Cardiac septum (tissue), 1 donor: ENCODE measurements at regions not wholly inside any gene's neighbourhood (a gene's known extent, or its start where the extent isn't known, plus 50 kb on each side); places are given as distances from the start of the nearest gene placed in this dataset.

Experiments
- DNase-seq: peaks from one replicate; pipeline ENCODE4 v3.0.0-alpha.2; 2020; ENCODE audit warnings: low spot score
- intact Hi-C: fragments of 100-400 bp; cut with DNase I; formaldehyde crosslinking; loops from one replicate; pipeline ENCODE4 v1.14.0; 2022
- donor health status: DM: no; HTN: no; CAD: no.

- intact Hi-C loops: no loop called here
Measured at GRCh38 chr16:86389566-86390328, 120.6 kb upstream of the FOXF1 start.

GRCh38 chr16:86390335-86390734 lies 120.0 kb upstream of the FOXF1 start:
- no peak for DNase-seq
- intact Hi-C loops: no loop called here

More at GRCh38 chr16:86389566-86390328, 120.6 kb upstream of the FOXF1 start:
- DNase-seq: no peak

GRCh38 chr16:86391486-86391885 lies 118.8 kb upstream of the FOXF1 start:
- DNase-seq: no peak
- intact Hi-C loops: no loop called here

- intact Hi-C loops: no loop called here
- no peak for DNase-seq
Measured at GRCh38 chr16:86391984-86392383, 118.3 kb upstream of the FOXF1 start.

GRCh38 chr16:86392436-86393152 lies 117.7 kb upstream of the FOXF1 start:
- DNase-seq: no peak
- intact Hi-C loops: no loop called here

GRCh38 chr16:86393907-86394626 lies 116.3 kb upstream of the FOXF1 start:
- intact Hi-C loops: no loop called here
- DNase-seq: no peak

- no peak for DNase-seq
- intact Hi-C loops: no loop called here
Measured at GRCh38 chr16:86395477-86395876, 114.8 kb upstream of the FOXF1 start.

- DNase-seq: no peak
- intact Hi-C loops: no loop called here
Measured at GRCh38 chr16:86396422-86396821, 113.9 kb upstream of the FOXF1 start.

GRCh38 chr16:86396901-86397311 lies 113.4 kb upstream of the FOXF1 start:
- intact Hi-C loops: no loop called here
- DNase-seq: no peak

- no peak for DNase-seq
- intact Hi-C loops: no loop called here
Measured at GRCh38 chr16:86398201-86398600, 112.1 kb upstream of the FOXF1 start.

GRCh38 chr16:86398622-86399021 lies 111.7 kb upstream of the FOXF1 start:
- no peak for DNase-seq
- intact Hi-C loops: no loop called here

GRCh38 chr16:86401126-86401525 lies 109.2 kb upstream of the FOXF1 start:
- intact Hi-C loops: no loop called here
- DNase-seq: no peak

- no peak for DNase-seq
- intact Hi-C loops: no loop called here
Measured at GRCh38 chr16:86403085-86403484, 107.2 kb upstream of the FOXF1 start.

- no peak for DNase-seq
- intact Hi-C loops: no loop called here
Measured at GRCh38 chr16:86403541-86404163, 106.7 kb upstream of the FOXF1 start.

GRCh38 chr16:86404678-86405077 lies 105.6 kb upstream of the FOXF1 start:
- intact Hi-C loops: no loop called here
- no peak for DNase-seq

GRCh38 chr16:86405319-86405718 lies 105.0 kb upstream of the FOXF1 start:
- intact Hi-C loops: no loop called here
- DNase-seq: no peak

- intact Hi-C loops: no loop called here
- no peak for DNase-seq
Measured at GRCh38 chr16:86406056-86406455, 104.3 kb upstream of the FOXF1 start.

- intact Hi-C loops: no loop called here
Measured at GRCh38 chr16:86408685-86409084, 101.6 kb upstream of the FOXF1 start.

GRCh38 chr16:86410081-86410480 lies 100.2 kb upstream of the FOXF1 start:
- intact Hi-C loops: no loop called here
- DNase-seq: no peak

More at GRCh38 chr16:86408685-86409084, 101.6 kb upstream of the FOXF1 start:
- DNase-seq: no peak

- intact Hi-C loops: no loop called here
- no peak for DNase-seq
Measured at GRCh38 chr16:86410529-86410928, 99.8 kb upstream of the FOXF1 start.
